Liver (tissue), 8 donors: ENCODE measurements at regions not wholly inside any gene's neighbourhood (a gene's known extent, or its start where the extent isn't known, plus 50 kb on each side); places are given as distances from the start of the nearest gene placed in this dataset.

Experiments used
- DNase-seq: peaks from one replicate; pipeline ENCODE4 v3.0.0-alpha.2; 2017; ENCODE audit warnings: low spot score
- H3K27ac ChIP-seq, 2 donors: one replicate each; pipeline ENCODE4 v1.7.0; 2013; ENCODE audit warnings: inconsistent platforms in 2 of 2, low read length in 2 of 2, control low read depth in 1 of 2, low read depth in 1 of 2, mild to moderate bottlenecking in 1 of 2
- H3K27me3 ChIP-seq, 4 donors: one replicate each; pipeline versions ENCODE4 v1.6.1 to v1.7.0; 2013; ENCODE audit warnings: low read length in 3 of 4, inconsistent platforms in 1 of 4, mild to moderate bottlenecking in 1 of 4, moderate library complexity in 1 of 4; ENCODE audit not compliant: control insufficient read depth in 4 of 4, insufficient read depth in 4 of 4
- H3K36me3 ChIP-seq, 4 donors: one replicate each; pipeline versions ENCODE4 v1.6.1 to v1.7.0; 2013; ENCODE audit warnings: low read length in 3 of 4, mild to moderate bottlenecking in 3 of 4, low read depth in 1 of 4, moderate library complexity in 1 of 4; ENCODE audit not compliant: control insufficient read depth in 4 of 4, insufficient read depth in 3 of 4
- H3K4me1 ChIP-seq, 4 donors: one replicate each; pipeline versions ENCODE4 v1.6.1 to v1.7.0; 2013; ENCODE audit warnings: low read length in 3 of 4, mild to moderate bottlenecking in 3 of 4, moderate library complexity in 1 of 4; ENCODE audit not compliant: control insufficient read depth in 4 of 4, insufficient read depth in 4 of 4
- H3K4me3 ChIP-seq, 3 donors: one replicate each; pipeline versions ENCODE4 v1.6.1 to v1.7.0; 2013; ENCODE audit warnings: low read length in 3 of 3, control low read depth in 1 of 3, low read depth in 1 of 3, mild to moderate bottlenecking in 1 of 3
- H3K9ac ChIP-seq, 2 donors: one replicate each; pipeline ENCODE4 v1.7.0; 2013; ENCODE audit warnings: low read length in 2 of 2, mild to moderate bottlenecking in 2 of 2, moderate library complexity in 2 of 2, control low read depth in 1 of 2, low read depth in 1 of 2
- H3K9me3 ChIP-seq, 4 donors: one replicate each; pipeline versions ENCODE4 v1.6.1 to v1.7.0; 2013; ENCODE audit warnings: low read length in 3 of 4; ENCODE audit not compliant: control insufficient read depth in 4 of 4
- ATF3 ChIP-seq: IDR thresholded peaks from 2 replicates; pipeline ENCODE4 v1.6.1; 2016; ENCODE audit warnings: antibody characterized with exemption
- CTCF ChIP-seq: fragments of 150-350 bp; IDR thresholded peaks from 2 replicates; pipeline ENCODE4 v1.5.1; 2017; ENCODE audit warnings: improper control_type of control experiment, low read depth, low read length; ENCODE audit not compliant: missing input control
- FOXA1 ChIP-seq: IDR thresholded peaks from 2 replicates; pipeline ENCODE4 v1.6.1; 2016; ENCODE audit warnings: antibody characterized with exemption
- GABPA ChIP-seq, 2 donors: IDR thresholded peaks in 1 of 2; conservative IDR thresholded peaks in 1 of 2; 2 replicates each; pipeline ENCODE4 v1.6.1; 2016; ENCODE audit warnings: antibody characterized with exemption in 2 of 2, mild to moderate bottlenecking in 1 of 2, moderate library complexity in 1 of 2
- JUND ChIP-seq, 2 donors: IDR thresholded peaks; 2 replicates each; pipeline ENCODE4 v1.6.1; 2016; ENCODE audit warnings: antibody characterized with exemption in 2 of 2
- NR2F2 ChIP-seq: IDR thresholded peaks from 2 replicates; pipeline ENCODE4 v1.6.1; 2016; ENCODE audit warnings: antibody characterized with exemption
- RAD21 ChIP-seq, 2 donors: IDR thresholded peaks; 2 replicates each; pipeline ENCODE4 v1.6.1; 2016; ENCODE audit warnings: antibody characterized with exemption in 2 of 2, mild to moderate bottlenecking in 2 of 2
- REST ChIP-seq: IDR thresholded peaks from 2 replicates; pipeline ENCODE4 v1.6.1; 2016; ENCODE audit warnings: antibody characterized with exemption, mild to moderate bottlenecking
- TAF1 ChIP-seq: conservative IDR thresholded peaks from 2 replicates; pipeline ENCODE4 v1.6.1; 2016; ENCODE audit warnings: antibody characterized with exemption, mild to moderate bottlenecking
- ZBTB33 ChIP-seq: IDR thresholded peaks from 2 replicates; pipeline ENCODE4 v1.6.1; 2016; ENCODE audit warnings: antibody characterized with exemption
- WGBS: extraction: QIAGEN DNeasy Blood & Tissue Kit; methylation state at CpG from one replicate; pipeline ENCODE4 v1.1.7; 2013; 5-methylcytosine and 5-hydroxymethylcytosine counted together
- donor health status: healthy.
- donor health status: healthy.
- donor health status: healthy.
- donor health status: healthy.
- donor health status: healthy.

GRCh38 chr14:35202195-35202594 lies 79.8 kb downstream of the PRORP start:
- H3K27me3 ChIP-seq, result no peaks in the 10 kb centered on the region
- H3K9ac ChIP-seq, result no peak overlapping the region
- no peak for DNase-seq
- H3K9me3 ChIP-seq, result no peaks in the 10 kb centered on the region
- H3K27ac ChIP-seq, result no peak overlapping the region
- H3K4me3 ChIP-seq, result no peak overlapping the region
- H3K36me3 ChIP-seq, result no peaks in the 10 kb centered on the region
- no peak for TF ChIP-seq REST
- TF ChIP-seq NR2F2, result no peak
- 94% methylated on average over 3 of the region's 3 CpGs for WGBS
- peaks cover 0 to 5% (median 0%) of the 10 kb centered on the region in 4 donors for H3K4me1 ChIP-seq

- H3K36me3 ChIP-seq, result no peaks in the 10 kb centered on the region
- no peaks in the 10 kb centered on the region for H3K9me3 ChIP-seq
- no peak overlapping the region for H3K27ac ChIP-seq
- no peak overlapping the region for H3K4me3 ChIP-seq
- H3K9ac ChIP-seq, result no peak overlapping the region
- no peak for TF ChIP-seq FOXA1
- no peak for TF ChIP-seq CTCF
- no peak for TF ChIP-seq GABPA (IDR thresholded peaks at IDR 0.05 in 1 of 2, conservative IDR thresholded peaks at IDR 0.05 in 1 of 2)
- no peak for TF ChIP-seq RAD21 (IDR thresholded peaks at IDR 0.05)
- no peak for TF ChIP-seq JUND (IDR thresholded peaks at IDR 0.05)
- no peak for TF ChIP-seq ZBTB33
- TF ChIP-seq ATF3, result no peak
- TF ChIP-seq REST, result no peak
- TF ChIP-seq TAF1, result no peak
- peaks cover 0 to 5% (median 0%) of the 10 kb centered on the region in 4 donors for H3K4me1 ChIP-seq
- WGBS, result 92% methylated on average over 2 of the region's 2 CpGs
- DNase-seq, result no peak
- no peaks in the 10 kb centered on the region for H3K27me3 ChIP-seq
Measured at GRCh38 chr14:35205737-35206136, 83.4 kb downstream of the PRORP start.
